ENCODE measurements at regions not wholly inside any gene's neighbourhood (a gene's known extent, or its start where the extent isn't known, plus 50 kb on each side); places are given as distances from the start of the nearest gene placed in this dataset.

DNA sequence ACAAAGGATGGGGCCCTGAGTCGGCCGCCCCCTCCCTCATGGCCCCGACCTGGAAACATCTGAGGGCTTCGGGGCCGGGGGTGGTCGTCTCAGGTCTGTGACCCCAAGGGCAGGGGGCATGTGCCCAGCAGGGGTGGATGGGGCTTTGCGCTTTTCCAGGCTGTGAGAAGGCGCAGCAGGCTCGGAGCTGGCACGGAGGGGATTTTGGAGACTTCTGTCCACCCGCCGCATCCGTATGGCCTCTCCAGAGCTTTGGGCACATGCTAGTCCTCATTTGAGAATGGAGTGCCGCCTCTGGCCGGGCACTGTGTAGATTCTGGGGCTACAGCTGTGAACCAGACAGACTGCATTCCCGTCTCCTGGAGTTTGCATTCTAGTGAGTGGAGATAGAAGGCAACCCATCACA, 66.1 kb upstream of the WNT4 start:
- TF ChIP-seq, protein P1, sequence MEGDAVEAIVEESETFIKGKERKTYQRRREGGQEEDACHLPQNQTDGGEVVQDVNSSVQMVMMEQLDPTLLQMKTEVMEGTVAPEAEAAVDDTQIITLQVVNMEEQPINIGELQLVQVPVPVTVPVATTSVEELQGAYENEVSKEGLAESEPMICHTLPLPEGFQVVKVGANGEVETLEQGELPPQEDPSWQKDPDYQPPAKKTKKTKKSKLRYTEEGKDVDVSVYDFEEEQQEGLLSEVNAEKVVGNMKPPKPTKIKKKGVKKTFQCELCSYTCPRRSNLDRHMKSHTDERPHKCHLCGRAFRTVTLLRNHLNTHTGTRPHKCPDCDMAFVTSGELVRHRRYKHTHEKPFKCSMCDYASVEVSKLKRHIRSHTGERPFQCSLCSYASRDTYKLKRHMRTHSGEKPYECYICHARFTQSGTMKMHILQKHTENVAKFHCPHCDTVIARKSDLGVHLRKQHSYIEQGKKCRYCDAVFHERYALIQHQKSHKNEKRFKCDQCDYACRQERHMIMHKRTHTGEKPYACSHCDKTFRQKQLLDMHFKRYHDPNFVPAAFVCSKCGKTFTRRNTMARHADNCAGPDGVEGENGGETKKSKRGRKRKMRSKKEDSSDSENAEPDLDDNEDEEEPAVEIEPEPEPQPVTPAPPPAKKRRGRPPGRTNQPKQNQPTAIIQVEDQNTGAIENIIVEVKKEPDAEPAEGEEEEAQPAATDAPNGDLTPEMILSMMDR (IDR thresholded peaks at IDR 0.05), result no peak
- TF ChIP-seq POLR2AphosphoS5 (IDR thresholded peaks at IDR 0.05), result no peak

All from gastroesophageal sphincter (tissue), 3 donors.